ENCODE measurements at regions not wholly inside any gene's neighbourhood (a gene's known extent, or its start where the extent isn't known, plus 50 kb on each side); places are given as distances from the start of the nearest gene placed in this dataset.
"Not testable (repeated sequence)": the region's sequence is repeated elsewhere in the genome, so short reads cannot be mapped to it uniquely, and the experiment has no call there.

DNA sequence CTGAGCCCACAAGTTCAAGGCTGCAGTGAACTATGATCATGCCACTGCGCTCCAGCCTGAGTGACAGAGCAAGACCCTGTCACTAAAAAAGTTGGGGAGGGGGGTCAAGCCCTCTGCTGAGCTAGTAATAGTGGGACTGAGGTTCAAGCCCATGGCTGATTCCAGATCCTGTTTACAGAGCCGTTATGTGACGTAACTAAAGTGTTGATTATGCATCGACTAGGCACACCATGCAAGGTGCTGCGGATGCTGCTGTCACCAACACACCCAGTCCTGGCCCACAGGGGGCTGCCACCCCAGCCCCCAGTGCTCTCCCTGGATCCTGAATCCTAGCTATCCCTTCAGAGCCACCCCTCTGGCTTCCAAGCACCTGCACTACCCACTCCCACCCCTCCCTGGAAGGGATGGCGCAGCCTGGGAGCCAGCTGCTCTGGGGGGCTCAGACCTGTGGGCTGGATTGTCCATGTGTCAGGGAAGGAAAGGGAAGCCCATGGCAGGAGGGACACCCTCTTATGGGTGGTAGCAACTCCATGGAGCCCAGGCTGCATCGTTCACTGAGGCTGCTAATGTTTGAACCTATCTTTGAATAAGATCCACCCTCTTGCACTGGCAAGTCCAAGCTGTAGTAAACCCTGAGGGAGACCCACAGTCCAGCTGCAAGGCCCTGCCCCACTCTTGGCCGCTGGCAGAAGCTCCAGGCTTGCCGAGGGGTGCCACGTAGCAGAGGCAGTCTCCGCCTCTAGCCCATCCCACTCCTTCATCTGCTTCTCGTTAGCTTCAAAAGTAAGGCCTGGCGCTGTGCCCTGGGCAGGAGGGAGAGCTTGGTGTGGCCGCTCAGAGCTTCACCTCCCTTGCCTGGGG lies 95.0 kb downstream of the SNX5 start:
- peak; percentile 87 for DNase-seq (ENCODE audit: low spot score)

DNA sequence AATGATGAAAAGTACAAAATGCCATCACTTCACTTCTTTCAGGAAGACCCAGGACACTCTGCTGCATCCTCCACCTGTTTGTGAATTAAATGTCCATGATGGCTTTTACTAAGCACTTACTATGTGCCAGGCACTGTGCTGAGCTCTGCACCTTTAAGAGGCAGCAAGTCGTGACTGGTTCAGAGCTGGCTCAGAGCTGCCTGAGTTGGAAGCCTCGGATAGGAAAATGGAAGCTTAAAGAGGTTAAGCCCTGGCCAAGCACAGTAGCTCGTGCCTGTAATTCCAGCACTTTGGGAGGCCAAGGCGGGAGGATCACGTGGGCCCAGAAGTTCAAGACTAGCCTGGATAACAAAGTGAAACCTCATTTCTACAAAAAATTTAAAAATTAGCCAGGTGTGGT lies 95.6 kb downstream of the SNX5 start:
- no peak for DNase-seq (ENCODE audit: low spot score)

DNA sequence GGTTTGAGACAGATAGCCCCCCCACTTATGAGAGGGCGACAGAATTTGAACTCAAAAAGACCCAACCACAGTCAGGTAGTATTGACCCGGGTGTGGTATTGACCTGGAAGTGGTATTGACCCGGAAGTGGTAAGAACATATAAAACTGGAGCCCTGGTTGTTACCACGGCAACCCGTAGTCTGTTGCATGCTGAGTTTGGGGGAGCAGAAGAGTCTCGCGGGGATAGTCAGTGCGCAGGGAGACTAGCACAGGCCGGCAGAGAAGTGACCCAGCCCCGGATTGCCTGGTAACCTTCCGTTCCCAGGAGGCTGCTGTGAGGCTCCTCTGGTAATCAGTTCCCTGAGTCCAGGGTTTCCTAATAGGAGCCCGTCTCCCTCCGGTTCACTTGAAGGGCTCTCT lies 96.2 kb downstream of the SNX5 start:
- DNase-seq (ENCODE audit: low spot score): no peak

DNA sequence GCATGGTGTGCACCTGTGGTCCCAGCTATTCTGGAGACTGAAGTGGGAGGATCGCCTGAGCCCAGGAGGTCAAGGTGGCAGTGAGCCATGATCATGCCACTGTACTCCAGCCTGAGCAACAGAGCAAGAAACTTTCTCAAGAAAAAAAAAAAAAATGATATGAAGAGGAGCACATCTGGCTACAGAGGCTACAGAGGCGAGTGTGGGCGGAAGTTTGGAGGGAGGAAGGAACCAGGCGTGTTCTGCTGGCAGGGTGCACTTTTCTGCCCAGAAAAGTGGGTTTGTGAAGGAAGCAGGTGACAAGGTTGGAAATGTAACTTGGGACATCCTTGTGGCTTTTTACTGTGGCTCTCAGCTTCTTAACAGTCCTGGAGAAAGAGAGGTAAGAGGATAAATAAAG lies 96.7 kb downstream of the SNX5 start:
- DNase-seq (ENCODE audit: low spot score): no peak

- DNase-seq (ENCODE audit: low spot score): no peak
Observed at GRCh38 chr20:17871181-17871580, 97.4 kb downstream of the SNX5 start.

- DNase-seq (ENCODE audit: low spot score): no peak
Observed at GRCh38 chr20:17870086-17870740, 98.4 kb downstream of the SNX5 start.

DNA sequence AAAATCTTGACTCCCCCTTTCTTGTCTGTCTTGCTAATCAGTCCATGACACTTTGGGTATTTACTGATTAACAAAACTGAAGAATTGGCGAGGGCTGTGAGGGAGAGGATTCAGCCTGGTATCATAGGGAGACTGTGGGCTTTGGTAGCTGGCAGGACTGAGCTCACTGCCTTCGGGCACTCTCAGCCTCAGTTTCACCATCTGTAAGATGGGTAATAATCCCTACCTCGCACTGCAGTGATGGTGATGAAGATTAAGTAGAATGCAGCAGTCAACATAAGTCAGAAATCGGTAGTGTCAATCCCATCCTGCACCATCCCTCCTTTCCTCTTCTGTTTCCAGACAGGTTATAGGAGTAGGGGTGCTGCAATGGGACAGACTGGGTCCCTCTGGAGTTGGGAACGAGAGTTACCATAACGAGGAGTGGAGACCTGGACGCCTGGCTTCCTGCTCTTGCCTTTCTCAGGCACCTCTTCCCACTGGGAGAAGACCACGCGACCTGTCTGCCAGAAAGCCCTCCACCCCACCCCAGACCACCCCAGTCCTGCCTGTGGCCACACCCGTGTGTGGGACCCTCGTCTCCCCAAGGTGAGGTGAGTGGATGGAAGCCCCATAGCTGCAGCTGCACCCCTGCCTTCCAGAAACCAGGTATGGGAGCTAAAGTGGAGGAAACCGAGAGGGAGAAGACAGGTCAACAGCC lies 99.1 kb downstream of the SNX5 start:
- DNase-seq (ENCODE audit: low spot score): no peak

DNA sequence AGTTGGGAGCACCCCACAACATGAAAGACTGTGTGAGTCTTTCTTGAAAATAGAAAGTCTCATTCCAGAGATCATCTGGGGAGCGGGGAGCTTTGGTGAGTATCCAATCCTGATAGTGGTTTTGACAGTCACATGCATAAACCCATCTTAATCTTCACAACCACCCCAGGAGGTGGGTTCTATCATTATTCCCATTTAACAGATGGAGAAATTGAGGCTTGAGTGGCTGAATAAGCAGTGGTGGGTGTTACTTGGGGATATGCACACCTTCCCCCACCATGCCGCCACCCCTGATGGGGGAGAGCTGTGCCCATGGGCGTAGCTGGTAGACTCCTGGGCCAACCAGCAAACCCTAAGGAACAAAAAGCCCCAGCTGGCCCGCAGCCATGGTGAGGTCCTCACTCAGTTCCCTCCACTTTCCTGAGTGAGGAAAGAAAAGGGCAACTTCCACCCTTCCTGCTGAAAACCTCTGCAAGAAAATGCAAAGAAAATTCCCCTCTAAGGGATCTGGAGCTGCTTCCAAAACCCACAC lies 99.8 kb downstream of the SNX5 start:
- no peak for DNase-seq (ENCODE audit: low spot score)

DNA sequence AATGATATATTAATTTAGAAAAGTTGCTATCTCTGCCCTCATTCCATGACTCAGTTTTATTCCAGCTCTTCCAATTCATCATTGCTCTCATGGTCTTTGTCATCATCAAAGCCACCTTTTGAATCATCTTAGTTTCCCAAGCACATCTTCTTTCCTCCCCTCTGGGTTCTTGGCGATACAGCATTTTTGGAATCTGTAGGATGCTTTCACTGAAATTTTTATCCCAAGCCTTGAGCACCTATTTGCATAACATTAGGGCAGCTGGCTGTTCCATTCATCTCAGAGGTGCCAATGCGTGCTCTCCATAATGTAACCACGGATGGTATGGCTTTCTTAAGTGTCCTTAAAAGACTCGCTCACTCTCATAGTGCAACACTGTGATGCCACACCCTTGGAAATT lies 100.4 kb downstream of the SNX5 start:
- no peak for DNase-seq (ENCODE audit: low spot score)

- DNase-seq (ENCODE audit: low spot score): no peak
Observed at GRCh38 chr20:17867131-17867925, 101.3 kb downstream of the SNX5 start.

DNA sequence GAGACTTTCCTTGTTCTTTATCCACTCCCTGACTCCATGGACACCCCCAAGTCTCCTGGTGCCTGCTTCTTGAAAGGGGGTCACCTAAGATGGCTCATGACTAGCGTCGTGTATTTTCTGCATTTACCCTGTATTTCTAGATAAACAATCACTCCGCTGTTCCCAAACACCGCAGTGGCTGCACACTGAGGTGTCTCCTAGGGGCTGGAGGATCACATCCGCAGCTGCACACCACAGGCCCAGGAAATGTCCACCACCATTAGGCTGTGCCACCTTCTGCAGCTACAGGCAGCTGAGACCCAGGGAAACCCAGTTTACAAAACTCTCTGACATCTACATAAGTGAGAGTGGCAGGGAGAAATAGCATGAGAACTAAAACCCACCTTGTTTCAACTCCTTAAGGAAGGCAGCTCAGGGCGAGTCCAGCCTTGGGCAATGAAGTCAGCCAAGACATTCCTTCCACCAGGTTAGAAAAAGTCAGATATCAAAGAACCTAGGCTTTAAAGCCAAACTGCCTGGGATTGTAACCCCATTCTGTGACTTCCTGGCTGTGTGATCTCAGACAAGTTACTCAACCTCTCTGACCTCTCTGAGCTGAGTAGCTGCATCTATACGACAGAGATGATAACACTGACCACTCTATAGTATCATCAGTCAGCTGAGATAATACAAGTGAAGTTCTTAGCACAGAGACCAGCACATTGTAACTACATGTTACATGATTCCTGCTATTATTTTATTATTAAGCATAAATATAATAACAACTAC lies 102.2 kb downstream of the SNX5 start:
- DNase-seq (ENCODE audit: low spot score): no peak

DNA sequence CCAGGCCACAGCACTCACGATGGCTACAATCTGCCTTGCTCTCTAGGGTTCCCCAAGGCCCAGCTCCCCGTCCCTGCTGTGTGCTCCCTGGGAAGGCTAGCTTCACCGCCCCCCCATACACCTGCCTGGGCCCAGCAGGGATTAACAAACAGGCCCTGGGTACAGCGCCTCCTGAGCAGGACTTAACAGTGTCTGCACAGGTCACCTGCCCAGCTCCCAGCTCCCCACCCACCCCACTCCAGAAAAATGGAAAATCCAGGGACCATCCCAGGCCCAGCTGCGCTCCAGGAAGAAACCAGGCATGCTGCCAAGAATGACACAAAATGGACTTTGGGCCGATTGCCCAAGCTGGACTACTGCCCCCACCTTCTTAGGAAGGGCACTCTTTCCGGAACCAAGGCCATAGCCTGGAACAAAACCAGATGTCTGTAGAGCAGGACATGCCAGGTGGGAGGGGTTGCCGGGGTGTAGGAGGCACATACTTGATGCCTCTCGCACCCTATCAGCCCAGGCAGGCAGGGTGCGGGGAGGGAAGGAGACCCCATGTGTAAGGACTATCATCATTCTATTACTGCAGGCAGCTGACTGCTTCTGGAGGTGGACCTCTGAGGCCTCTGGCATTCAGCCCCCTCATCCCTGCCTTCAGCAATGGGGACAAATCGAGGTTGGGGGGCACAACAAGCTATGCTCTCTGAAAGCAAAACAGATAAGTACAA lies 104.9 kb downstream of the SNX5 start:
- no peak for DNase-seq (ENCODE audit: low spot score)

- no peak for DNase-seq (ENCODE audit: low spot score)
Observed at GRCh38 chr20:17863209-17863576, 105.4 kb downstream of the SNX5 start.

DNA sequence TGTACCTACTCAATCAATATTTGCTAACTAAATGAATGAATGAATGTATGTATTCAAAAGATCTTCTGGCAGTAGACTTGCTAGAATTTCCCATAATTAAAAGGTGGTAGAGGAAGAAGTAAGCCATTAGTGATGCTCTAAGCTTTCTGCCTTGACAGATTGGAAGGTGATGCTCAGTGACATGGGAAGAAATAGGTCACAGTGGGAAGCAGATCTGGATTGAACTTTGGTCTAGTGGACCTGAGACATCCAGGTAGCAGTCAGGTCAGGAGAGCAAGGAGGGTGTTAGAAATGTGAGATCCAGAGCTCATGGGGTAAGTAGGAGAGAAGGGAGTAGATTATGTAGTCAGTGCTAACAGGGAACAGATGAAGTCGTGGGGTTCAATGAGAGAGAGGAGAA lies 106.4 kb downstream of the SNX5 start:
- no peak for DNase-seq (ENCODE audit: low spot score)

GRCh38 chr20:17861620-17862019 lies 107.0 kb downstream of the SNX5 start:
- DNase-seq (ENCODE audit: low spot score): not testable (repeated sequence)

DNA sequence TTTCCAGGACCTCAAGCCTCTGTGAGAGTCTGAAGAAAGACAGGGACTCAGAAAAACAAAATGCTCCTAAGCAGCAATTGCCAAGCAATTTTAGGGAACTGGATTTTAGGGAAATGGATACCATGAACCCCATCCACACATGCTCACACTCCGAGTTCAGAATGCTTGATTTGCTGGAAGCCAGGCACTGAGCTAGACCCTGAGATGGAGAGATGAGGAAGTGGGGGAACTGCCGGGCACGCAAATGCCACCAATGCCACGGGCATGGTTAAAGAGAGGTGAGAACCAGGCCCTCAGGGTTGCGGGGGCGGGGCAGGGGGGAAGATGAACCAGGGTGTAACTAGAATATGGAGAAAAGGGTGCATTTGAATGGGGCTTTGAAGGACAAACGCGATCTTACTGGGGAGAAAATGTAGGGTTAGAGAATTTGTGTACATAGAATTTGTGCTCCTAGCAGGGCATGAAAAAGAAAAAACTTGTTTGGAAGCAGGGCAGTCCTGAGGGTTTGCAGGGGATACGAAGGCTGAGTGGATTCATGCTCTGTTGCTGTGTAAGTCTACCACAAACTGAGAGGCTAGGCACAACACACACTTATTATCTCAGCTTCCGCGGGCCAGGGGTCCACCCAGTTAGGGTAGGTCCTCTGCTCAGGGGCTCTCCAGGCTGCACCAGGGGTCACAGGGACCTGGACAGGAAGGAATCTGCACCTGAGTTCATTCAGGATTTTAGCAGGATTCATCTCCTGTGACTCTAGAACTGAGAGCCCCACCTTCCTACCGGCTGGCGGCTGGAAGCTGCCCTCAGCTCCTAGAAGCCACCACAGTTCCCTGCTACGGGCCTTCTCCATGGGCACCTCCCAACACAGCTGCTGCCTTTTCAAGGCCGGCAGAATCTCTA lies 108.0 kb downstream of the SNX5 start:
- no peak for DNase-seq (ENCODE audit: low spot score)

DNA sequence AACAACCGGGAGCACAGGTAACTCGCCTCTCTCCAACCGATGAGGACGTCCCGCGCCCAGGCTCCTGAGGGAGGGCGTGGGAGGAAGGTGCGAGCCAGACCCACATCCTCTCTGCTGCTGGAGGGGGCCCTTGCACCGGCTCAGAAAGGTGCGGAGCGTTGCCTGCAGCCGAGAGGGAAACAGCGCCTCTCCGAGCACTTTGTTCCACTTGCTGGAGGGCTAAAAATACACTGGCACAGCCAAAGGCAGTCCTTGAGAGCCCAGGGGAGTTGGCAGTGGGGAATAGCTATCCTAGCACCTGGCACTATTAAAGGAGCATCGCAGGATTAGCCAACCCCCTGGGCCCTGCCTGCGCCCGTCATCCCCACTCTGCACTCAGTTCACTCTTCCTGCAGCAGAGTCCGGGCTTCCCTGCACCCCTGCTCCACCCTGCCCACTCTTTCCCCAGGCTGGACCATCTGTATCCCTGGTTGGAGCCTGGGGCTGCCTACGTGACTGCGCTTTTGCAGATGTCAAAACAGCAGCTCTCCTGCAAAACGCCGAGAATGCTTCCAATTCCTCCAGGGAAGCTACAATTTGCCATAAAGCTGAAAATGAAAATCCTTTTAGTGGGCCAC lies 108.9 kb downstream of the SNX5 start:
- no peak for DNase-seq (ENCODE audit: low spot score)

DNA sequence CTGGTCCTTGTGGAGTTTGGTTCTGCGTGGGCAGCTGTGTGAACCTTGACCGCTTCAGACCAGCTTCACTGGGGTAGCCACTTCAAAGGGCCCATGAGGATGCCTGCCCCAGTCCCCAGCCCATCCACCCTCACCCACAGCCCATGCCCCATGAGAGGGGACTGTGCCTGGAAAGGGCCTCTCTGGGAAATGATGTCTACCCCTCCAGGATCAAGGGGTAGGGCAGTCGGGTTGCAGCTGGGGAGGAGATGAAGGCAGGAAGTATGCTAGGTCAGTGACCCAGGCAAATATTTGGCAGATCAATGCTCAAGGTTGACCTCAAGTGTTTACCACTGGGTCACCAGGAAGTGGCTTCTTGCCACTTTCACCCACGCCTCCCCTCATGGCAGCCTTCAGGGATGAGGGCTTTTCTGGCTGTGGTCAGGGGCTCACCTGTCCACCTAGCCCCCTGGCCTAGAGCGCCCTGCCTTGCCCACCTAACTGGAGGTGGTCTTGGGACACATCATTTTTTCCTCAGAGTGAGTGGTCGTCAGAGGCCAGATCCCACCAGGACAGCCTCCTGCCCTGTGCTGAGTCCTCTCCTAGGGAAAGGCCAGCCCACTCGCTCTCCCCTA lies 109.5 kb downstream of the SNX5 start:
- DNase-seq (ENCODE audit: low spot score): no peak
